Fibroblast of lung (primary cell): ENCODE measurements at regions not wholly inside any gene's neighbourhood (a gene's known extent, or its start where the extent isn't known, plus 50 kb on each side); places are given as distances from the start of the nearest gene placed in this dataset.

Experiments used
- CTCF ChIP-seq, 2 donors: IDR thresholded peaks in 1 of 2; conservative IDR thresholded peaks in 1 of 2; 1 replicate in 1 of 2; 2 replicates in 1 of 2; pipeline ENCODE4 v1.5.1; 2011 to 2012; ENCODE audit warnings: low read length in 2 of 2, control low read depth in 1 of 2, inconsistent platforms in 1 of 2, low read depth in 1 of 2, mild to moderate bottlenecking in 1 of 2
- EZH2 ChIP-seq: IDR thresholded peaks from 2 replicates; pipeline ENCODE4 v1.5.1; 2012; ENCODE audit warnings: low read length, control low read depth, mild to moderate bottlenecking; ENCODE audit errors: missing control alignments

GRCh38 chr2:123080331-123080730, 944.8 kb upstream of the CNTNAP5 start:
- TF ChIP-seq CTCF (conservative IDR thresholded peaks at IDR 0.05 in 1 of 2, IDR thresholded peaks at IDR 0.05 in 1 of 2; ENCODE audit: low read depth in 1 of 2, low read length in 2 of 2) (no peak), EZH2 (no peak)
